GM23248 (cell line): ENCODE measurements at regions not wholly inside any gene's neighbourhood (a gene's known extent, or its start where the extent isn't known, plus 50 kb on each side); places are given as distances from the start of the nearest gene placed in this dataset.

Experiments
- EZH2 ChIP-seq: fragments of 200-600 bp; sonication (generic); IDR thresholded peaks from 2 replicates; pipeline ENCODE4 v1.6.1; 2018; ENCODE audit warnings: antibody characterized with exemption, mild to moderate bottlenecking; ENCODE audit not compliant: insufficient read depth, poor library complexity, severe bottlenecking
- EZH2phosphoT487 ChIP-seq: fragments of 200-600 bp; sonication (generic); IDR thresholded peaks from 2 replicates; pipeline ENCODE4 v1.6.1; 2018; ENCODE audit warnings: antibody characterized with exemption, moderate library complexity, mild to moderate bottlenecking, low read depth; ENCODE audit not compliant: insufficient read depth

DNA sequence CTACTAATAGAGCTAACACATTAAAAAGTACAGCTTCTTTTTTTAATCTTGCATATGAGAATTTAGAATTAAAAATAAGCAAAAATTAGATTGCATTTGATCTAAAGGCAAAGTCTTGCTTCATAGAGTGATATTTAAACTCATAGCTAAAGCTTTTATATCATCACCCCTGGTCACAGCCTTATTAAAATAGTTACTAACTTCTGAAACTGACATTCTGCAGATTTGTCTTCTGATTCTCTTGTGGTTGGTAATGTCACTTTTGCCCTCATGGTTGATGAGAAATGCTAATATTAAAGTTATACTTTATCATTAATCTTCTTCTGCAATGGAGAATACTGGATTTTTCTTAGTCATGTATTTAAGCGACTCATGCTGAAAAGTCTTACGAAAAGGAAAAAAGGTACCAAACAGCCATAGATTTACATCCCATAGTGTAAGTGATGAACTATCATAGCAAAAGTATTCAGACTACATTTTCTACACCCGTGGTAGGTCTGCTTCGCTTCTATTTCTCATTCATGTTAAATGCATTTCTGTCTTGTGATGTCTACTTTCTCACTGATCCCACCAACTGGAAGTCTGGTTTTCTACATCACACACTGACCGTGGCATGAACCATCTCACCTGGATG is 330.5 kb upstream of the B3GALT2 start:
- no peak for TF ChIP-seq EZH2
- TF ChIP-seq EZH2phosphoT487 = no peak
